GM21515 (cell line): ENCODE measurements at regions not wholly inside any gene's neighbourhood (a gene's known extent, or its start where the extent isn't known, plus 50 kb on each side); places are given as distances from the start of the nearest gene placed in this dataset.
A peak's percentile ranks its signal among the peaks of the same experiment; 100 is the strongest.

Experiments used
- ATAC-seq: cut with Tn5 transposase; IDR thresholded peaks from one replicate; pipeline ENCODE4 v1.9.1; 2021; ENCODE audit not compliant: unreplicated experiment

DNA sequence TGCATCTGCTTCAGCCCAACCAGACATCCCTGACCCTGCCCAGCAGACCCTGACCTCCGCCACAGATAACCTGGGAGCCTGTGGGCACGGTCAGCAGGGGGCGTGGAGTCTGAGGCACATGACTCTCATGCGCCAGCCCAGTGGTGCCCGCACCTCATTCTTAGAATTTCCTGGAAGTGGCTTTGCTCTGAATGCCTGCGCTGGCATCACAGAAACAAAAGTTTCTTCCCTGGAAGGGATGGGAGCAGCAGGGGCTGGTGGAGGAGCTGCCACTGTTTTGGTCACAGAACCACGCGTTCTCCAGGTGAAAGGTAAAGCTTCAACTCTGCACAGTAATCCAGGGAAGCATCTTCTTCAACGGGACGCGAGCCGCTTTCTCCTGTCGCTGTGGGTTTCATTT, 67.9 kb upstream of the DUSP22 start:
- no peak for ATAC-seq

DNA sequence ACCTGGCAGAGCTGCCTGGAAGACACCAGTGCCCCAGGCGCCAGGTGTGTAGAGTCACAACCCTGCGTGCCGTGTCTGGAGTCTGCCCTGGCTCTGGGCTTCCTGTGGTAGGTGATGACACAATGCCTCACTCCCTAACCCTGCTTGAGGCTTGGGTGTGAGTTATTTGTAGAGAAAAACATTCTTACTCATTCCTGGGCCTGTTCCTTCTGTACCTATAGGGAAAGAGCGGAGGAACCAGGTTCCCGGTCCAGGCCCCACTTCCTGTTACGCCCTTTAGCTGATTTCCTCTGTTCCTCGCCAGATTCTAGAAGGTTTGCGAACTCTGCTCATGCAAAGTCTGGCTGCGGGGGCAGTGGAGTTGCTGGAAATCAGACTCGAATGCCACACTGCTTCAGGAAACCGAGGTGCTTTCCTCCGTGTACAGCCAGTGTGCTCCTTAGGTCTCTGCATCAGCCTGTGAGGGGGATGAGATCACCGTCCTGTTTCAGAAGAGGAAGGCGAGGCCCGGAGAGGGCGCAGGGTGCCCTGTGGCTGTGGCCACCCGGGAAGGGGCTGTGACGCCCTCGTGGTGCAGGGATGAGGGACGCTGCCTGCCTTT, 67.1 kb upstream of the DUSP22 start:
- no peak for ATAC-seq

DNA sequence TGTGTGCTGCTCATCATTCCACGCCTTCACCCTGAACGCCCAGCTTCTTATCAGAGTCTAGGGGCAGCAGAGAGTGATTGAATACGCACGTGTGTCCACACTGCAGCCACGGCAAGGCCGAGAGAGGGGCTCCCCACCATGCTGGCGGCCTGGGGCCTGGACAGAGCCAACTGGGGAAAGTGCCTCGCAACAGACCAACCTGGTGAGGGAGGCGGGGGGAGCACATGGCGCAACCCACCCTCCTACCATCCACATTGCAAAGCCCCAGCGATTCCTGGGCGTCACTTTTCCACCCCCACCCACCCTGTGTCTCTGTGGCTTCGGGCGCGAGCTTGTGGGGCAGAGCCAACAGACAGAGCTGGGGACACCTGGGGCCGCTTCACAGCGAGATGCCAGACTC, 66.4 kb upstream of the DUSP22 start:
- ATAC-seq, result no peak

DNA sequence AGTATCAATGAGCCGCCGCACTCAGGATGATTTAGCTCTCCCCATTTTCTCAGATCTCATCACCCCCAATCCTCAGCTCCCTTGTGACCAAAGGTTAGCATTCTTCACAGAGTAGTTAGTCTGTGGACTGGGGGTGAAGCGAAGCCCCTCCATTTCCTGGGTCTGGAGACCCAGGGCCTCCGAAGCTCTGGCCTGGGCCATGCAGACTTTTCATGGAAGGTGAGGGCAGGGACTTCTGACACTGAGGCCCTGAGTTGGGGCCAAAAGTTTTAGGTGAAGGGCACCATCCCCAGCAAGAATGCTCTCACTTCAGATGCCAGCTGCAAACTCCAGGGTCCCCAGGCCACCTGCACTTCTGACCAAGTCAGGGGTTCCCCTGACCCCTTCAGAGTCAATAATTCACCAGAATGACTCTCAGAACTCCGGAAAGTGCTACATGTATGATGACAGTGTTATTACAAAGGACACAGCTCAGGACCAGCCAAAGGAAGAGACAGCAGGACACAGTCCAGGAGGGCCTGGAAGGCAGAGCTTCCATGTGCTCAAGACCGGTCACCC, 65.7 kb upstream of the DUSP22 start:
- ATAC-seq, result no peak

DNA sequence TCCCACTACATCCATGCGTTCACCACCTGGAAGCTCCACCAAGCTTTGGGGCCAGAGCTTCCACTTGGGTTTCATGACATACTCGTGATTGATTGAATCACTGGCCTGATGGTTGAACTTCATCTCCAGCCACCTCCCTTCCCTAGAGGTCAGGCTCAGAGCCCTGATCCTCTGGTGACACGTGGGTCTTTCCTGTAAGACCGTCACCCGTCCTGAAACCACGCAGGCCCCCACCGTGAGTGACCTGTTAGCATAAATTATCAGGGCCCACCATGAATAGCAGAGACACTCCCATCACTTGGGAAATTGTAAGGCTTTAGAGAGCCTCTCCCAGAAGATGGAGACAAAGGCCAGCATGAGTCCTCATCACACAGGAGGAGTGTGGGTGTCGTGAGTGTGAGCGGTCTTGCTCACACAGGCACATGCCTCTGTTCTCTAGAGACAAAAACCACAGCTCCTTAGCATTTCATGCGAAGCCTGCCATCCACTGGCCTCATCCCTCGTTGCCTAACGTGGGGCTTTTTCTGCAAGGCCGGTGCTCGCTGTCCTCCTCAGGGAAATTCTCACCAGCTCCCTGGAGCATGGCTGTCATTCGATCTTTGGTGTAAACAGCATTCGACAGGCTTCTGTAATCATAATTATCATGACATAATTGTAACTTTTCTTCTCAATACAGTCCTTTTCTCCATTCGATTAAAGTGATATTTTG, 65.1 kb upstream of the DUSP22 start:
- ATAC-seq, result no peak

DNA sequence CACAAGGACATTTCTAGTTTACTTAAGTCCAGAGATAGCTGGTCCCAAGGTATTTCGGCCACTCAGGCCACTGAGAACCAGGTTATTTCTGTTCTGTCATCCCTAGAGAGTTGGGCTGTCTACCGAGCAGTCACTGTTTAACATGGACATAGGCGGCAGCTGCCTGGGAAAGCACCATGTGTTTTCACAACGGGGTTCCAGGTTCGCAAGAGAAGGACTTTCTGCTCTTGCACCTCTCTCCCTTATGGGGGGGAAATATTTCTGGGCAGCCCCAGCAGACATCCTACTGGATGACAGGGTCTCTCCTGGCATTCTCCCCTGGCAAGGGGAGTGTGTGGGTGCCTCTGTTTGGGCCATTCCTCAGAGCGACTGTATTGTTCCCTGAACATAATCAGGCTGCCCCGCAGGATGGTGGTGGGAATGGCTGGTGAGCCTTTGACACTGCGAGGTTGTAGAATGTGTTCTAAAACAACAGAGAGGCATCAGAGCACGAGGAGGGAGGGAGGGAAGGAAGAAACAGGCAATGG, 64.4 kb upstream of the DUSP22 start:
- no peak for ATAC-seq

DNA sequence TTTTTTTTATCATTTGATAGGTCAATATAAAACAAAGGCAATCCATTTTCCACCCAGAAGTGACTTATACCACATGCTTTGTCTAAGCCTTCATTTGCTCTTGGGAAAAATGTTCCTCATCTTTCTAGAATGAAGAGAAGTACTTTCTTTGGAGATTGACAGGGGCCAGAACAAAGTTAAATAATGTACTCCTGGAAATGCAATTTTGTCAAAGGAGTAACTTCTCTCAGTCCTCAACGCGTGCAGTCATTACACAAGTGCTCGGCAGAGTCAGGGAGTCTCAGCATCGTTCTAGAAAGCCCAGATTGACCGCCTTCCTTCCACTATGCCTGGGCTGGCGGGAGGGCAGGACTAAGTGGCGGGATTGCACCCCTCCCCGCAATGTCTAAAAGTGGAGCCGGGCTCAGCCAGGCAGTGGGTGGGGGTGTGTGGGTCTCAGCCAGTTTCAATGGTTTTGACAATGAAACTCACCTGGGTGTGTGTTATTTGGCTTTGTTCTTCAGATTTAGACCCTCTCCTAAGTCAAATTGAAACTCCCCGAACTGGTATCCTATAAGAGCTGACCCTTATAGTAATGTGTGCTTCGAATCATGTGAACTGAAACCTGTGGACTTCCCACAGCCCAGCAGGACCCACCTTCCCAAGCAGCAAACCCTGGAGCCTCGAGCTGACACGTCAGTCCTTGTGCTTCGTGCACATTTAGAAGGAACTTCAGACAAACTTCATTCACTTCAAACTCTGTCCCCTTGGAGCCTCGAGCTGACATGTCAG, 63.2 kb upstream of the DUSP22 start:
- peak; percentile 36 for ATAC-seq

DNA sequence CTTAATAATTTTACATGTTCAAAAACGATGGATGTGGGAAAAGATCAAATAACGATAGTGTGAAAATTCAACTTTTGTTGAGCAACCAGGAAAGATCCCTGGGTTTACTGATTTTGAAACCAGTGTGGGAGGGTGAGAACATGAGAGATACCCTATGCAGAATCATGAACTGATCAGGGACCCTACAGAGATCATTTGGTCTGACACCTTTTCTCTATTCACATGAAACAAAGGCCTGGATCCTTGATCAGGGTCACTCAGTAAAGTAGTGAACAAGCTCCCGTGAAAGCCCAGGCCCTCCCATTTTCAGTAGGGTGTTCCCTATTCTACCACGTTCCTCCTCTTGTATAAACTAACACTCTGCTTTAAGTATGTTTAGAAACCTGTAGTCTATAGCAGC, 60.5 kb upstream of the DUSP22 start:
- ATAC-seq, result no peak

DNA sequence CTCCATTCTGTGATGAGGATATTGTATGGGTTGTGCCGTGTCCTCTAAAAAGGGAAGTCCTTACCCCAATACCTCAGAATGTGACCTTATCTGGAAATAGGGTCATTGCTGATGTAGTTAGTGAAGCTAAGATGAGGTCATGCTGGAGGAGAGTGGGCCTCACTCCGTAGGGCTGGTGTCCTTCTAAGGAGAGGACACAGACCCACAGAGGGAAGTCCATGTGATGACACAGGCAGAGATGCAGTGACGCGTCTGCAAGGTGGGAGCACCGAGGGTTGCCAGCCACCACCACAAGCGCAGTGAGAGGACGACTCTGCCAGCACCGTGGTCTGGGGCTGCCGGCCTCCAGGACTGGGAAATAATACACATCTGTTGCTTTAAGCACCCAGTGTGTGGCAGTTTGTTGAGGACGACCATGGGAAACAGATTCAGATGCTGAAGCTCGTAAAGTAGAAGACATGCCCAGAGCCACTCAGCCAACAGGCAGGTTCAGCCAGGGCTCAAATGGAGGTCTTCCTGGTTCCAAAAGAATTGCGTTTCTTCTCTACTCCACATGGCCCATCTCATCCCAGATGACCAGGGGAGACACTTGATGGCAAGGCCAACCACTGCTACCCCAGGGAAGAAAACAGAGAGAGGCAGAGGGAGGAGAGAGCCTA, 59.2 kb upstream of the DUSP22 start:
- ATAC-seq, result no peak

DNA sequence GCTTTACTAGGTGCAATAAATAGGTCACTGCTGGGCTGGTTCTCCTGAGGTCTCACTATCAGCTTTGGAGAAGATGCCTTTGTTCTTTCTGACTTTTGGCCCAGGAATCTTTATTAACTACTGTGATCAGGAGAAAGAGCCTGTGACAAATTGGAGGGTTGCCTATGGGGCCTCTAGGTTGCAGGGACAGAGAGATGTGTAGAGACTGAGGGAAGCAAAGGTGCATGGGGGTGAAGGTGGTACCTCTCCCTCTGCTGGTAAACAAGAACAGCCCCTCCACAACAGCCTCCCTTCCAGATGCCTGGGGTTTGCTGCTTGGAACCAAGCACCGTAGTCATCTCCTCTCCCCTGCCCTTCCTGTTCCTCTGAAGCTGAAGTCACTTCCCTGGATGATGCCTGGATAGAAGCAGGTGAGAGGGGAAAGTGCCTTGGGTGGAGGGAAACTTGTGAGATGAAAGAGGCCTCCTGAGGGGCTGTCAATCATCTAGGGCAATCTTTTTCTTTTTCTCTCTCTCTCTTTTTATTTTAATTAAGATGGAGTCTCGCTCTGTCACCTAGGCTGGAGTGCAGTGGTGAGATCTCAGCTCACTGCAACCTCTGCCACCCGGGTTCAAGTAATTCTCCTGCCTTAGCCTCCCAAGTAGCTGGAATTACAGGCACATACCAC, 57.4 kb upstream of the DUSP22 start:
- no peak for ATAC-seq

DNA sequence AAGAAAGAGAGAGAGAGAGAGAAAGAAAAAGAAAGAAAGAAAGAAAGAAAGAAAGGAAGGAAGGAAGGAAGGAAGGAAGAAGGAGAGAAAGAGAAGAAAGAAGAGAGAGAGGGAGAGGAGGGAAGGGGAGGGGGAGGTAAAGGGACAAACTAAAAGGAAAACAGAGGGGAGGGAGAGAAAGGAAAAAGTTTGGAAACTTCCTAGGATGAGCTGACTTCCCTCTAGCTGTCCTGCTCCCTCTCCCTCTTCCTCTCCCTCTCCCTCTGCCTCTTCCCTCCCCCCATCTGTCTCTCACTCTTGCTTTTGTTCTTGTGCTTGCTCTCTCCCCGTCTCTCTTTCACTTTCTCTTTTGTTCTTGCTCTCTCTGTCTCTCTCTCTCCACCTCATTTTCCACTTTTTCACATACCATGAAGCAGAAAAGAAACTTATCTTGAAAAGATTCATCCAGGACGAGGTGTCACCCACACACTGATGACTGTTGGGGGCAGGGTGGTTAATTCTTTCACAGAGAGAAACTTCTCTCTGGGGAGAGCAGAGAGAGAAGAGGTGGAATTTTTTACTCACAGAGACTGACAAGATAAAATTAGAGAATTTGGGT, 56.4 kb upstream of the DUSP22 start:
- peak; percentile 57 for ATAC-seq

DNA sequence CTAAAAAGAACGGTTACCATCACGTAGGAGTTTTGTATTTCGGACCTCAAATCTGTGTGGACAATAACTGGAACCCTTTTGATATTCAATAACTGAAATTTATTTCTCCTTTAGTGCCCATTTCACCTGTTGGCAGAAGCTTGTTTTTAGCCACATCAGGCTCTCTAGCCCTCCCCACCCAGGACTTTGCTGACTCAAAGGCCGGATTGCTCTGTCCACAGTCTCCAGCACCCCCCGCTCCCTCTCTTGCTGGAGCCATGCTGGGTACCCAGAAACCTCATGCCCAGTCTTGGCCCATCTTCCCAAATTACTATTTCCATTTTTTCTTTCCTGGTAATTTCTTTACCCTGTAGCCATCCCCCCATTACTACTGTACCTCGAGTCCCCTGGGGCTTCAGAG, 55.8 kb upstream of the DUSP22 start:
- ATAC-seq, result no peak

DNA sequence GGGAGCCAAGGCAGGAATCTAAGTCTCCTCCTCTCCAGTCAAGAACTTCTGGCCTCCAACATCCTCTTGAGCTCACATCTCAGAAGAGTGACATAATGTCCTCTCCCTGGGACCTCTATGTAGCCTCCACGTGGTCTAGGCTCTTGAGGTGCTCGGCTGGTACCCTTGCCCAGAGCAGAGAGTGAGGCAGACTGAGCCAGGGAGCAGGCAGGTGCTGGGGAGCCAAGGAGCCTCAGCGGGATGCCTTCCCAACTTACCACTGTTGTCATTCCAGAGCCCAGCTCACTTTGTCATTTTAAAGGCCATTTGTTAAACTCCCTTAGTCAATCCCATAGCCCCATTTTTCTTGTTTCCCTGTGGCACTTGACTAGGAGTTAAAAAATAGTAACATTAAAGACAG, 52.1 kb upstream of the DUSP22 start:
- no peak for ATAC-seq

DNA sequence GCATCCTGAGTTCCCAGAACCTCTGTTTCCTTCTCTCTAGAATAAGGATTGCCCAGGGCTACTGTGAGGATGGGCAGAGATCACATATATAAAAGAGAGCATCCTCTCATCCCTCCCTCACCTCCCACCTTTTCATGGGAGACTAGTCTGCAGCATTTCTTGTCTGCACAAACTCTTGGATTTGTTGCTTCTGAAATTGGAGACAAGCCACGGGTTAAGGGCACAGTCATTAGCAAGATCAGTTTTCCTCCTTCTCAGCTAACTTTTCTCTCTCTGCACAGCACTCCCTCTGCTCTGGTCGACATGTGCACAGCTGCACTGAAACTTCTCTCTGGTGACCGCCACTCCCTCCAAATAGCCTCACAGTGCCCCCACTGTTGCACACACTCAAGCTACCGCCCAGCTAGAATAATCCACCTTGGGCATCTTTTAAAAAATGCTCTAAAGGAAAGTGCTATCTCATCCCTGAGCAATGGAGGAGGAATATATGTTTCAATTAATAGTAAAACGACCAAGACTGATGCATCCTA, 50.9 kb upstream of the DUSP22 start:
- no peak for ATAC-seq
